GM23338 (cell line): ENCODE measurements at regions not wholly inside any gene's neighbourhood (a gene's known extent, or its start where the extent isn't known, plus 50 kb on each side); places are given as distances from the start of the nearest gene placed in this dataset.

ENCODE experiments used
- ATAC-seq: fragments of 200-7000 bp; cut with Tn5 transposase; 3 replicates; pipeline ENCODE4 v1.9.1; 2020
- DNase-seq: peaks from one replicate; pipeline ENCODE4 v3.0.0-alpha.2; 2015; ENCODE audit warnings: low spot score
- H2AFZ ChIP-seq: fragments of 200-600 bp; sonication (generic); 2 replicates; pipeline ENCODE4 v1.8.0; 2016; ENCODE audit warnings: antibody characterized with exemption, mild to moderate bottlenecking, moderate library complexity
- H3F3A ChIP-seq: fragments of 200-600 bp; sonication (generic); replicated peaks from 2 replicates; pipeline ENCODE4 v1.8.0; 2017; ENCODE audit warnings: antibody characterized with exemption, mixed run types, low read depth
- H3K27ac ChIP-seq: fragments of 200-600 bp; sonication (generic); 2 replicates; pipeline ENCODE4 v1.6.1; 2016; ENCODE audit warnings: low read depth
- H3K27me3 ChIP-seq: fragments of 200-600 bp; sonication (generic); 2 replicates; pipeline ENCODE4 v1.8.0; 2016; ENCODE audit warnings: mild to moderate bottlenecking, mixed run types, moderate library complexity; ENCODE audit not compliant: insufficient read depth
- H3K36me3 ChIP-seq: fragments of 200-600 bp; sonication (generic); 2 replicates; pipeline ENCODE4 v1.8.0; 2016; ENCODE audit warnings: mild to moderate bottlenecking; ENCODE audit not compliant: insufficient read depth
- H3K4me1 ChIP-seq: fragments of 200-600 bp; sonication (generic); 2 replicates; pipeline ENCODE4 v1.8.0; 2016; ENCODE audit warnings: mild to moderate bottlenecking, moderate library complexity; ENCODE audit not compliant: insufficient read depth
- H3K4me2 ChIP-seq: fragments of 200-600 bp; sonication (generic); 2 replicates; pipeline ENCODE4 v1.7.1; 2017; ENCODE audit warnings: mixed run types
- H3K4me3 ChIP-seq: fragments of 200-600 bp; sonication (generic); 2 replicates; pipeline ENCODE4 v1.6.1; 2016; ENCODE audit warnings: mixed run types
- H3K79me2 ChIP-seq: fragments of 200-600 bp; sonication (generic); replicated peaks from 2 replicates; pipeline ENCODE4 v1.8.0; 2017; ENCODE audit warnings: mild to moderate bottlenecking; ENCODE audit not compliant: insufficient read depth
- H3K9me2 ChIP-seq: fragments of 200-600 bp; sonication (generic); 2 replicates; pipeline ENCODE4 v1.8.0; 2017; ENCODE audit not compliant: insufficient read depth
- H4K20me1 ChIP-seq: fragments of 200-600 bp; sonication (generic); replicated peaks from 2 replicates; pipeline ENCODE4 v1.8.0; 2017; ENCODE audit warnings: mild to moderate bottlenecking; ENCODE audit not compliant: insufficient read depth
- H3K27ac Mint-ChIP-seq: 2 replicates; pipeline ENCODE4 v1.8.0; 2020; ENCODE audit warnings: inconsistent platforms, mild to moderate bottlenecking, moderate library complexity, mixed read lengths
- H3K27me3 Mint-ChIP-seq: 3 replicates; pipeline ENCODE4 v1.8.0; 2022; ENCODE audit warnings: low read depth, mild to moderate bottlenecking, moderate library complexity, mixed read lengths, inconsistent platforms; ENCODE audit not compliant: insufficient read depth, poor library complexity
- H3K36me3 Mint-ChIP-seq: 3 replicates; pipeline ENCODE4 v1.8.0; 2021; ENCODE audit warnings: low read depth, mild to moderate bottlenecking, inconsistent platforms, moderate library complexity, mixed read lengths
- H3K4me1 Mint-ChIP-seq: 3 replicates; pipeline ENCODE4 v1.8.0; 2020; ENCODE audit warnings: mild to moderate bottlenecking, inconsistent platforms, mixed read lengths
- H3K4me3 Mint-ChIP-seq: 3 replicates; pipeline ENCODE4 v1.8.0; 2021; ENCODE audit warnings: moderate library complexity, mild to moderate bottlenecking, inconsistent platforms, mixed read lengths
- H3K9me3 Mint-ChIP-seq: 3 replicates; pipeline ENCODE4 v1.8.0; 2020; ENCODE audit warnings: moderate library complexity, mild to moderate bottlenecking, inconsistent platforms, mixed read lengths
- CREB1 ChIP-seq: fragments of 250-450 bp; sonication (Bioruptor Pico); IDR thresholded peaks from 2 replicates; pipeline ENCODE4 v1.5.0; 2020; ENCODE audit warnings: low read depth, mild to moderate bottlenecking, moderate library complexity
- EZH2 ChIP-seq: fragments of 200-600 bp; sonication (generic); IDR thresholded peaks from one replicate; pipeline ENCODE4 v1.8.0; 2017; ENCODE audit warnings: antibody characterized with exemption, mild to moderate bottlenecking, low read depth; ENCODE audit not compliant: unreplicated experiment
- EZH2phosphoT487 ChIP-seq: fragments of 200-600 bp; sonication (generic); IDR thresholded peaks from one replicate; pipeline ENCODE4 v1.8.1; 2018; ENCODE audit warnings: antibody characterized with exemption; ENCODE audit not compliant: unreplicated experiment
- JUNB ChIP-seq: IDR thresholded peaks from one replicate; pipeline ENCODE4 v1.6.1; 2016; ENCODE audit warnings: antibody characterized with exemption; ENCODE audit not compliant: unreplicated experiment
- NANOG ChIP-seq: IDR thresholded peaks from 2 replicates; pipeline ENCODE4 v1.6.1; 2016; ENCODE audit warnings: antibody characterized with exemption, borderline replicate concordance
- POLR2AphosphoS5 ChIP-seq: IDR thresholded peaks from 2 replicates; pipeline ENCODE4 v1.6.1; 2016; ENCODE audit warnings: antibody characterized with exemption, low read depth
- STAT1 ChIP-seq: IDR thresholded peaks from one replicate; pipeline ENCODE4 v1.6.1; 2016; ENCODE audit warnings: antibody characterized with exemption; ENCODE audit not compliant: unreplicated experiment
- ZNF114 ChIP-seq: fragments of 250-450 bp; sonication (Bioruptor Pico); IDR thresholded peaks from 2 replicates; pipeline ENCODE4 v1.5.0; 2020; ENCODE audit warnings: mild to moderate bottlenecking, moderate library complexity
- ZNF331 ChIP-seq: fragments of 250-450 bp; sonication (Bioruptor Pico); IDR thresholded peaks from 2 replicates; pipeline ENCODE4 v1.5.0; 2020; ENCODE audit warnings: low read depth, mild to moderate bottlenecking, moderate library complexity
- TF ChIP-seq, protein P1 (sequence below): IDR thresholded peaks from one replicate; pipeline ENCODE4 v1.6.1; 2018; ENCODE audit warnings: antibody characterized with exemption; ENCODE audit not compliant: unreplicated experiment
- TF ChIP-seq, protein P2 (sequence below): fragments of 250-450 bp; sonication (Bioruptor Pico); IDR thresholded peaks from 2 replicates; pipeline ENCODE4 v1.5.0; 2020; ENCODE audit warnings: mild to moderate bottlenecking, moderate library complexity
- TF ChIP-seq, protein P3 (sequence below): IDR thresholded peaks from 2 replicates; pipeline ENCODE4 v1.6.1; 2016; ENCODE audit warnings: antibody characterized with exemption
- TF ChIP-seq, protein P4 (sequence below), 2 experiments: fragments of 200-600 bp in 1 of 2; sonication (generic) in 1 of 2; conservative IDR thresholded peaks; 2 replicates each; pipeline versions ENCODE4 v1.5.1 to v1.6.1; 2016 to 2017; ENCODE audit warnings: antibody characterized with exemption in 2 of 2, low read depth in 2 of 2, mild to moderate bottlenecking in 2 of 2, moderate library complexity in 1 of 2

DNA sequence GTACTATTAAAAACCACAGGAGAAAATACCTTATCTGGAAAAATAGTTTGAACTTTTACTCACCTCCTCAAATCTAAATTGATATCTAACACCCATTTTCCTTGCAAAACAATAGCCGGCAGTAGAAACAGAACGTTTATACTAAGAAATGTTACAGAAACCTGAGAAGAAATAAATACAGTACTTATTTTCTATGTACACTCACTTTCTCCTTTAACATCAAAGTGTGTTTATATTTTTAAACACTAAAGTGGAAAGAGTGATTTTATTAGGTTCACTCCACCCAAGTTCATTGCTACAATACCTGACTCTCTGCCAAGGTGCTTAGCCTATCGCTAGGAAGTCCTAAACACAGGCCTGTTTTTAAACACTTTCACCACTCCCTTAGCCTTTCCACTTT, 87.8 kb upstream of the TJP1 start:
- no peak overlapping the region for H3K27ac Mint-ChIP-seq
- Histone ChIP-seq H3K27ac (no peak overlapping the region), H3K4me1 (peaks cover 14% of the 10 kb centered on the region; the same call in 1 of the 2 replicates), H3K79me2 (no peaks in the 10 kb centered on the region), H4K20me1 (no peaks in the 10 kb centered on the region), H3K9me2 (no peaks in the 10 kb centered on the region; the same call in 1 of the 2 replicates), H2AFZ (no peak overlapping the region; the same call in 1 of the 2 replicates), H3F3A (no peaks in the 10 kb centered on the region), H3K4me2 (no peak overlapping the region), H3K36me3 (peaks cover 6% of the 10 kb centered on the region; the same call in 1 of the 2 replicates), H3K4me3 (no peak overlapping the region), H3K27me3 (no peaks in the 10 kb centered on the region)
- DNase-seq, result no peak
- H3K4me1 Mint-ChIP-seq, result peaks cover 26% of the 10 kb centered on the region
- TF ChIP-seq JUNB, result no peak
- TF ChIP-seq, protein P1, sequence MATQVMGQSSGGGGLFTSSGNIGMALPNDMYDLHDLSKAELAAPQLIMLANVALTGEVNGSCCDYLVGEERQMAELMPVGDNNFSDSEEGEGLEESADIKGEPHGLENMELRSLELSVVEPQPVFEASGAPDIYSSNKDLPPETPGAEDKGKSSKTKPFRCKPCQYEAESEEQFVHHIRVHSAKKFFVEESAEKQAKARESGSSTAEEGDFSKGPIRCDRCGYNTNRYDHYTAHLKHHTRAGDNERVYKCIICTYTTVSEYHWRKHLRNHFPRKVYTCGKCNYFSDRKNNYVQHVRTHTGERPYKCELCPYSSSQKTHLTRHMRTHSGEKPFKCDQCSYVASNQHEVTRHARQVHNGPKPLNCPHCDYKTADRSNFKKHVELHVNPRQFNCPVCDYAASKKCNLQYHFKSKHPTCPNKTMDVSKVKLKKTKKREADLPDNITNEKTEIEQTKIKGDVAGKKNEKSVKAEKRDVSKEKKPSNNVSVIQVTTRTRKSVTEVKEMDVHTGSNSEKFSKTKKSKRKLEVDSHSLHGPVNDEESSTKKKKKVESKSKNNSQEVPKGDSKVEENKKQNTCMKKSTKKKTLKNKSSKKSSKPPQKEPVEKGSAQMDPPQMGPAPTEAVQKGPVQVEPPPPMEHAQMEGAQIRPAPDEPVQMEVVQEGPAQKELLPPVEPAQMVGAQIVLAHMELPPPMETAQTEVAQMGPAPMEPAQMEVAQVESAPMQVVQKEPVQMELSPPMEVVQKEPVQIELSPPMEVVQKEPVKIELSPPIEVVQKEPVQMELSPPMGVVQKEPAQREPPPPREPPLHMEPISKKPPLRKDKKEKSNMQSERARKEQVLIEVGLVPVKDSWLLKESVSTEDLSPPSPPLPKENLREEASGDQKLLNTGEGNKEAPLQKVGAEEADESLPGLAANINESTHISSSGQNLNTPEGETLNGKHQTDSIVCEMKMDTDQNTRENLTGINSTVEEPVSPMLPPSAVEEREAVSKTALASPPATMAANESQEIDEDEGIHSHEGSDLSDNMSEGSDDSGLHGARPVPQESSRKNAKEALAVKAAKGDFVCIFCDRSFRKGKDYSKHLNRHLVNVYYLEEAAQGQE, result no peak
- TF ChIP-seq ZNF114 (CRISPR knock-in tag), result no peak
- TF ChIP-seq POLR2AphosphoS5, result no peak
- no peak for TF ChIP-seq EZH2phosphoT487
- TF ChIP-seq ZNF331, result no peak
- TF ChIP-seq, protein P2, sequence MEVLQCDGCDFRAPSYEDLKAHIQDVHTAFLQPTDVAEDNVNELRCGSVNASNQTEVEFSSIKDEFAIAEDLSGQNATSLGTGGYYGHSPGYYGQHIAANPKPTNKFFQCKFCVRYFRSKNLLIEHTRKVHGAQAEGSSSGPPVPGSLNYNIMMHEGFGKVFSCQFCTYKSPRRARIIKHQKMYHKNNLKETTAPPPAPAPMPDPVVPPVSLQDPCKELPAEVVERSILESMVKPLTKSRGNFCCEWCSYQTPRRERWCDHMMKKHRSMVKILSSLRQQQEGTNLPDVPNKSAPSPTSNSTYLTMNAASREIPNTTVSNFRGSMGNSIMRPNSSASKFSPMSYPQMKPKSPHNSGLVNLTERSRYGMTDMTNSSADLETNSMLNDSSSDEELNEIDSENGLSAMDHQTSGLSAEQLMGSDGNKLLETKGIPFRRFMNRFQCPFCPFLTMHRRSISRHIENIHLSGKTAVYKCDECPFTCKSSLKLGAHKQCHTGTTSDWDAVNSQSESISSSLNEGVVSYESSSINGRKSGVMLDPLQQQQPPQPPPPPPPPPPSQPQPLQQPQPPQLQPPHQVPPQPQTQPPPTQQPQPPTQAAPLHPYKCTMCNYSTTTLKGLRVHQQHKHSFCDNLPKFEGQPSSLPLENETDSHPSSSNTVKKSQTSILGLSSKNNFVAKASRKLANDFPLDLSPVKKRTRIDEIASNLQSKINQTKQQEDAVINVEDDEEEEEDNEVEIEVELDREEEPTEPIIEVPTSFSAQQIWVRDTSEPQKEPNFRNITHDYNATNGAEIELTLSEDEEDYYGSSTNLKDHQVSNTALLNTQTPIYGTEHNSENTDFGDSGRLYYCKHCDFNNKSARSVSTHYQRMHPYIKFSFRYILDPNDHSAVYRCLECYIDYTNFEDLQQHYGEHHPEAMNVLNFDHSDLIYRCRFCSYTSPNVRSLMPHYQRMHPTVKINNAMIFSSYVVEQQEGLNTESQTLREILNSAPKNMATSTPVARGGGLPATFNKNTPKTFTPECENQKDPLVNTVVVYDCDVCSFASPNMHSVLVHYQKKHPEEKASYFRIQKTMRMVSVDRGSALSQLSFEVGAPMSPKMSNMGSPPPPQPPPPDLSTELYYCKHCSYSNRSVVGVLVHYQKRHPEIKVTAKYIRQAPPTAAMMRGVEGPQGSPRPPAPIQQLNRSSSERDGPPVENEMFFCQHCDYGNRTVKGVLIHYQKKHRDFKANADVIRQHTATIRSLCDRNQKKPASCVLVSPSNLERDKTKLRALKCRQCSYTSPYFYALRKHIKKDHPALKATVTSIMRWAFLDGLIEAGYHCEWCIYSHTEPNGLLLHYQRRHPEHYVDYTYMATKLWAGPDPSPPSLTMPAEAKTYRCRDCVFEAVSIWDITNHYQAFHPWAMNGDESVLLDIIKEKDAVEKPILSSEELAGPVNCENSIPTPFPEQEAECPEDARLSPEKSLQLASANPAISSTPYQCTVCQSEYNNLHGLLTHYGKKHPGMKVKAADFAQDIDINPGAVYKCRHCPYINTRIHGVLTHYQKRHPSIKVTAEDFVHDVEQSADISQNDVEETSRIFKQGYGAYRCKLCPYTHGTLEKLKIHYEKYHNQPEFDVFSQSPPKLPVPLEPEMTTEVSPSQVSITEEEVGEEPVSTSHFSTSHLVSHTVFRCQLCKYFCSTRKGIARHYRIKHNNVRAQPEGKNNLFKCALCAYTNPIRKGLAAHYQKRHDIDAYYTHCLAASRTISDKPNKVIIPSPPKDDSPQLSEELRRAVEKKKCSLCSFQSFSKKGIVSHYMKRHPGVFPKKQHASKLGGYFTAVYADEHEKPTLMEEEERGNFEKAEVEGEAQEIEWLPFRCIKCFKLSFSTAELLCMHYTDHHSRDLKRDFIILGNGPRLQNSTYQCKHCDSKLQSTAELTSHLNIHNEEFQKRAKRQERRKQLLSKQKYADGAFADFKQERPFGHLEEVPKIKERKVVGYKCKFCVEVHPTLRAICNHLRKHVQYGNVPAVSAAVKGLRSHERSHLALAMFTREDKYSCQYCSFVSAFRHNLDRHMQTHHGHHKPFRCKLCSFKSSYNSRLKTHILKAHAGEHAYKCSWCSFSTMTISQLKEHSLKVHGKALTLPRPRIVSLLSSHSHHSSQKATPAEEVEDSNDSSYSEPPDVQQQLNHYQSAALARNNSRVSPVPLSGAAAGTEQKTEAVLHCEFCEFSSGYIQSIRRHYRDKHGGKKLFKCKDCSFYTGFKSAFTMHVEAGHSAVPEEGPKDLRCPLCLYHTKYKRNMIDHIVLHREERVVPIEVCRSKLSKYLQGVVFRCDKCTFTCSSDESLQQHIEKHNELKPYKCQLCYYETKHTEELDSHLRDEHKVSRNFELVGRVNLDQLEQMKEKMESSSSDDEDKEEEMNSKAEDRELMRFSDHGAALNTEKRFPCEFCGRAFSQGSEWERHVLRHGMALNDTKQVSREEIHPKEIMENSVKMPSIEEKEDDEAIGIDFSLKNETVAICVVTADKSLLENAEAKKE, result no peak
- TF ChIP-seq NANOG, result no peak
- no peak for TF ChIP-seq EZH2
- TF ChIP-seq, protein P3, sequence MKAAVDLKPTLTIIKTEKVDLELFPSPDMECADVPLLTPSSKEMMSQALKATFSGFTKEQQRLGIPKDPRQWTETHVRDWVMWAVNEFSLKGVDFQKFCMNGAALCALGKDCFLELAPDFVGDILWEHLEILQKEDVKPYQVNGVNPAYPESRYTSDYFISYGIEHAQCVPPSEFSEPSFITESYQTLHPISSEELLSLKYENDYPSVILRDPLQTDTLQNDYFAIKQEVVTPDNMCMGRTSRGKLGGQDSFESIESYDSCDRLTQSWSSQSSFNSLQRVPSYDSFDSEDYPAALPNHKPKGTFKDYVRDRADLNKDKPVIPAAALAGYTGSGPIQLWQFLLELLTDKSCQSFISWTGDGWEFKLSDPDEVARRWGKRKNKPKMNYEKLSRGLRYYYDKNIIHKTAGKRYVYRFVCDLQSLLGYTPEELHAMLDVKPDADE, result no peak
- TF ChIP-seq STAT1, result no peak
- TF ChIP-seq CREB1 (CRISPR knock-in tag), result no peak
- TF ChIP-seq, protein P4, sequence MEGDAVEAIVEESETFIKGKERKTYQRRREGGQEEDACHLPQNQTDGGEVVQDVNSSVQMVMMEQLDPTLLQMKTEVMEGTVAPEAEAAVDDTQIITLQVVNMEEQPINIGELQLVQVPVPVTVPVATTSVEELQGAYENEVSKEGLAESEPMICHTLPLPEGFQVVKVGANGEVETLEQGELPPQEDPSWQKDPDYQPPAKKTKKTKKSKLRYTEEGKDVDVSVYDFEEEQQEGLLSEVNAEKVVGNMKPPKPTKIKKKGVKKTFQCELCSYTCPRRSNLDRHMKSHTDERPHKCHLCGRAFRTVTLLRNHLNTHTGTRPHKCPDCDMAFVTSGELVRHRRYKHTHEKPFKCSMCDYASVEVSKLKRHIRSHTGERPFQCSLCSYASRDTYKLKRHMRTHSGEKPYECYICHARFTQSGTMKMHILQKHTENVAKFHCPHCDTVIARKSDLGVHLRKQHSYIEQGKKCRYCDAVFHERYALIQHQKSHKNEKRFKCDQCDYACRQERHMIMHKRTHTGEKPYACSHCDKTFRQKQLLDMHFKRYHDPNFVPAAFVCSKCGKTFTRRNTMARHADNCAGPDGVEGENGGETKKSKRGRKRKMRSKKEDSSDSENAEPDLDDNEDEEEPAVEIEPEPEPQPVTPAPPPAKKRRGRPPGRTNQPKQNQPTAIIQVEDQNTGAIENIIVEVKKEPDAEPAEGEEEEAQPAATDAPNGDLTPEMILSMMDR (conservative IDR thresholded peaks at IDR 0.05; ENCODE audit: low read depth in 2 of 2), result no peak
- peaks cover 10% of the 10 kb centered on the region for H3K36me3 Mint-ChIP-seq
- no peak for ATAC-seq
- H3K4me3 Mint-ChIP-seq, result no peak overlapping the region
- H3K27me3 Mint-ChIP-seq, result peaks cover 2% of the 10 kb centered on the region
- H3K9me3 Mint-ChIP-seq, result peaks cover 16% of the 10 kb centered on the region
